Vagina (tissue), 2 donors: ENCODE measurements at regions not wholly inside any gene's neighbourhood (a gene's known extent, or its start where the extent isn't known, plus 50 kb on each side); places are given as distances from the start of the nearest gene placed in this dataset.

Experiments used
- POLR2A ChIP-seq, 2 donors: fragments of 450-650 bp; IDR thresholded peaks; one replicate each; pipeline ENCODE4 v1.6.1; 2017; ENCODE audit warnings: antibody characterized with exemption in 2 of 2, mild to moderate bottlenecking in 2 of 2, moderate library complexity in 2 of 2
- POLR2AphosphoS5 ChIP-seq, 2 donors: sonication (generic); formaldehyde crosslinking; IDR thresholded peaks; one replicate each; pipeline ENCODE4 v1.9.0; 2017; ENCODE audit warnings: antibody characterized with exemption in 2 of 2, mild to moderate bottlenecking in 2 of 2, low read depth in 1 of 2; ENCODE audit not compliant: insufficient read depth in 1 of 2
- TF ChIP-seq, protein P1 (sequence below), 3 experiments: fragments of 450-650 bp in 2 of 3; fragments of 200-600 bp in 1 of 3; sonication (generic) in 1 of 3; IDR thresholded peaks; one replicate each; pipeline ENCODE4 v1.5.1; 2017 to 2019; ENCODE audit warnings: antibody characterized with exemption in 3 of 3, mild to moderate bottlenecking in 2 of 3, moderate library complexity in 2 of 3

DNA sequence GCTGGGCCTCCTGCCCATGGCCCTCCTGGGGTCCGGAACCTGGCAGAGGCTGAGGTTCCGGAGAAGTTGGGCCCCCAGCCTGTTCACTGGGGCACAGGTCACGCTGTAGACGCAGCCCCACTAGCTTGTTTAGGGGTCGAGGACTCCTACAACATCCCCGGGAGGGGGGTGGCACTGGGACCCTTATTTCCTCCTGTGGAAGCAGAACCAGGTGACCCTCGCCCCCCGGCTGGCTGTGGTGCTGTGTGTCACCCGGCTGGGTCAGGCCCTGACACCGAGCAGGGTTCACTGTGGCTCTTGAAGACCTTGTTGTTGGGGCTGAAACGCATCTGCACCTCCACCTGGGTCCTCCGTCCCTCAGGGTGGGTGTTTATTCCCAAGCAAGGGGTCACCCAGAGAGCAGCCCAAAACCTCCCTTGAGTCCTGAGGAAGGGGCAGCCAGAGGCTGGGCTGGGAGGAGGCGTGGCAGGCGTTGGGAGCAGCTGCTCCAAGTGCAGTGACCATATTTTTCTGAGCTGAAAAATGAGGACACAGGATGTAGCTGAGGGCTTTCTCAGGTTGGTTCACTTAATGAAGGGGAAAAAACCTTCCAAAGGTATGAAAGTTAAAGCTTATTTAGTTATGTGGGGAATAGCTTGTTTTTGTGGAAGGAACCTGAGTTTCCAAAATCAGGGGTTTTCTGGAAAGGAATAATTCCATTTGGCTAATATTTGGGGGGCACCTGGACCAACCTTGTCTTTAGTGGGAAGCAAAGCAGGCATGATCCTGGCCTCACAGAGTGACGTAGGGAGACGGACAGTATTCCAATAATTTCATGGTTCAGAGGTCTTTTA is 164.7 kb upstream of the IER5L start:
- TF ChIP-seq POLR2AphosphoS5 (IDR thresholded peaks at IDR 0.05; ENCODE audit: insufficient read depth in 1 of 2, low read depth in 1 of 2) = no peak
- TF ChIP-seq, protein P1, sequence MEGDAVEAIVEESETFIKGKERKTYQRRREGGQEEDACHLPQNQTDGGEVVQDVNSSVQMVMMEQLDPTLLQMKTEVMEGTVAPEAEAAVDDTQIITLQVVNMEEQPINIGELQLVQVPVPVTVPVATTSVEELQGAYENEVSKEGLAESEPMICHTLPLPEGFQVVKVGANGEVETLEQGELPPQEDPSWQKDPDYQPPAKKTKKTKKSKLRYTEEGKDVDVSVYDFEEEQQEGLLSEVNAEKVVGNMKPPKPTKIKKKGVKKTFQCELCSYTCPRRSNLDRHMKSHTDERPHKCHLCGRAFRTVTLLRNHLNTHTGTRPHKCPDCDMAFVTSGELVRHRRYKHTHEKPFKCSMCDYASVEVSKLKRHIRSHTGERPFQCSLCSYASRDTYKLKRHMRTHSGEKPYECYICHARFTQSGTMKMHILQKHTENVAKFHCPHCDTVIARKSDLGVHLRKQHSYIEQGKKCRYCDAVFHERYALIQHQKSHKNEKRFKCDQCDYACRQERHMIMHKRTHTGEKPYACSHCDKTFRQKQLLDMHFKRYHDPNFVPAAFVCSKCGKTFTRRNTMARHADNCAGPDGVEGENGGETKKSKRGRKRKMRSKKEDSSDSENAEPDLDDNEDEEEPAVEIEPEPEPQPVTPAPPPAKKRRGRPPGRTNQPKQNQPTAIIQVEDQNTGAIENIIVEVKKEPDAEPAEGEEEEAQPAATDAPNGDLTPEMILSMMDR (IDR thresholded peaks at IDR 0.05) = no peak
- TF ChIP-seq POLR2A (IDR thresholded peaks at IDR 0.05) = no peak
